ENCODE measurements at regions not wholly inside any gene's neighbourhood (a gene's known extent, or its start where the extent isn't known, plus 50 kb on each side); places are given as distances from the start of the nearest gene placed in this dataset.
A peak's percentile ranks its signal among the peaks of the same experiment; 100 is the strongest.

- Histone ChIP-seq H3K9me3 (no peaks in the 10 kb centered on the region), H3K4me1 (no peaks in the 10 kb centered on the region), H3K4me3 (ENCODE audit: low read depth, low read length) (no peak overlapping the region), H3K36me3 (ENCODE audit: control insufficient read depth, insufficient read depth, low read length) (no peaks in the 10 kb centered on the region), H3K27me3 (replicated peaks; ENCODE audit: control insufficient read depth, insufficient read depth, low read length) (no peaks in the 10 kb centered on the region)
- CTCF ChIA-PET = interaction anchor here (1.1 kb wide), 1 partner anchor 368 kb away, joined by 5 read pairs; no protein-coding TSS in a partner anchor
- TF ChIP-seq, protein P1, sequence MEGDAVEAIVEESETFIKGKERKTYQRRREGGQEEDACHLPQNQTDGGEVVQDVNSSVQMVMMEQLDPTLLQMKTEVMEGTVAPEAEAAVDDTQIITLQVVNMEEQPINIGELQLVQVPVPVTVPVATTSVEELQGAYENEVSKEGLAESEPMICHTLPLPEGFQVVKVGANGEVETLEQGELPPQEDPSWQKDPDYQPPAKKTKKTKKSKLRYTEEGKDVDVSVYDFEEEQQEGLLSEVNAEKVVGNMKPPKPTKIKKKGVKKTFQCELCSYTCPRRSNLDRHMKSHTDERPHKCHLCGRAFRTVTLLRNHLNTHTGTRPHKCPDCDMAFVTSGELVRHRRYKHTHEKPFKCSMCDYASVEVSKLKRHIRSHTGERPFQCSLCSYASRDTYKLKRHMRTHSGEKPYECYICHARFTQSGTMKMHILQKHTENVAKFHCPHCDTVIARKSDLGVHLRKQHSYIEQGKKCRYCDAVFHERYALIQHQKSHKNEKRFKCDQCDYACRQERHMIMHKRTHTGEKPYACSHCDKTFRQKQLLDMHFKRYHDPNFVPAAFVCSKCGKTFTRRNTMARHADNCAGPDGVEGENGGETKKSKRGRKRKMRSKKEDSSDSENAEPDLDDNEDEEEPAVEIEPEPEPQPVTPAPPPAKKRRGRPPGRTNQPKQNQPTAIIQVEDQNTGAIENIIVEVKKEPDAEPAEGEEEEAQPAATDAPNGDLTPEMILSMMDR (IDR thresholded peaks at IDR 0.05; ENCODE audit: insufficient read depth in 1 of 2, low read depth in 1 of 2, low read length in 1 of 2, severe bottlenecking in 1 of 2, unreplicated experiment in 1 of 2) = no peak
- POLR2A ChIA-PET = no interaction called here
- Mint-ChIP-seq H3K27me3 (ENCODE audit: insufficient read depth, unreplicated experiment) (peaks cover 3% of the 10 kb centered on the region), H3K4me1 (ENCODE audit: low read depth, unreplicated experiment) (peaks cover 7% of the 10 kb centered on the region), H3K36me3 (ENCODE audit: insufficient read depth, unreplicated experiment) (no peaks in the 10 kb centered on the region), H3K27ac (ENCODE audit: unreplicated experiment) (no peak overlapping the region), H3K4me3 (ENCODE audit: unreplicated experiment) (no peak overlapping the region), H3K9me3 (ENCODE audit: unreplicated experiment) (no peaks in the 10 kb centered on the region)
- BruUV-seq (replicated peaks) = no TSS peak
- intact Hi-C loops (cut with micrococcal nuclease; ENCODE audit: unreplicated experiment) = no loop called here
- DNase-seq = no peak
These were observed 115.7 kb downstream of the CCDC71L start for GRCh38 chr7:106545275-106545674.

DNA sequence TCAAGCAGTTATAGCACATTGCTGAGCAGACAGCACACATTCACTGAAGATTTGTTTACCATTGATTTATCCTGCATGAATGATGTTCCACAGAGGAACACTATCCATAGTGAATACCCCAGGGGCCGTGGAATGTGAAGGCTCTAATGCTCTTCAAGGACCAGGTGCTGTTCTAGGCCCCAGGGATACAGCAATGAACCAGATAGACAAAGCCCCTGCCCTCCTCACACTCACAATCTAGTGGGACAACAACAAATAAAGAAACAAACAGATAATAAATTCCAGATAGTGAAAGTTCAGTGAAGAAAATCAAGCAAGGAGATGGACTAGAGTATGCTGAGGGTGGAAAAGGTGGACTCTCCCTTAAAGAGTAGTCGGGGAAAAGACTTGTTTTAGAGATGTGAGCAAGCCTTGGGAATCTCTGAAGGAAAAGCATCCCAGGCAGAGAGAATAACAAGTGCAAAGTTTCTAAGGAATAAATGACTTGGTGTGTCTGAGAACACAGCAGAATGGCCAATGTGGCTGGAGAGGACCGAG, 117.7 kb downstream of the CCDC71L start:
- H3K9me3 ChIP-seq = no peaks in the 10 kb centered on the region
- no peak overlapping the region for H3K4me3 Mint-ChIP-seq (ENCODE audit: unreplicated experiment)
- H3K36me3 Mint-ChIP-seq (ENCODE audit: insufficient read depth, unreplicated experiment) = no peaks in the 10 kb centered on the region
- no peaks in the 10 kb centered on the region for H3K4me1 ChIP-seq
- DNase-seq = no peak
- no peak overlapping the region for H3K4me3 ChIP-seq (ENCODE audit: low read depth, low read length)
- no peaks in the 10 kb centered on the region for H3K36me3 ChIP-seq (ENCODE audit: control insufficient read depth, insufficient read depth, low read length)
- TF ChIP-seq, protein P1 (IDR thresholded peaks at IDR 0.05; ENCODE audit: insufficient read depth in 1 of 2, low read depth in 1 of 2, low read length in 1 of 2, severe bottlenecking in 1 of 2, unreplicated experiment in 1 of 2) = no peak
- BruUV-seq (replicated peaks) = no TSS peak
- ChIA-PET POLR2A (no interaction called here), CTCF (interaction anchor here (0.6 to 1.8 kb wide), 15 partner anchors 12 to 1021 kb away, joined by 3 to 37 read pairs (median 4); partner anchors contain the start of genes CCDC71L and NAMPT)
- H3K27me3 Mint-ChIP-seq (ENCODE audit: insufficient read depth, unreplicated experiment) = peaks cover 6% of the 10 kb centered on the region
- H3K9me3 Mint-ChIP-seq (ENCODE audit: unreplicated experiment) = no peaks in the 10 kb centered on the region
- peaks cover 7% of the 10 kb centered on the region for H3K4me1 Mint-ChIP-seq (ENCODE audit: low read depth, unreplicated experiment)
- intact Hi-C loops (cut with micrococcal nuclease; ENCODE audit: unreplicated experiment) = loop anchor here (2.0 kb wide), 1 partner anchor 118 kb away; the partner anchor contains the start of gene CCDC71L
- H3K27me3 ChIP-seq (replicated peaks; ENCODE audit: control insufficient read depth, insufficient read depth, low read length) = no peaks in the 10 kb centered on the region; the same call in 1 of the 2 replicates
- no peak overlapping the region for H3K27ac Mint-ChIP-seq (ENCODE audit: unreplicated experiment)

DNA sequence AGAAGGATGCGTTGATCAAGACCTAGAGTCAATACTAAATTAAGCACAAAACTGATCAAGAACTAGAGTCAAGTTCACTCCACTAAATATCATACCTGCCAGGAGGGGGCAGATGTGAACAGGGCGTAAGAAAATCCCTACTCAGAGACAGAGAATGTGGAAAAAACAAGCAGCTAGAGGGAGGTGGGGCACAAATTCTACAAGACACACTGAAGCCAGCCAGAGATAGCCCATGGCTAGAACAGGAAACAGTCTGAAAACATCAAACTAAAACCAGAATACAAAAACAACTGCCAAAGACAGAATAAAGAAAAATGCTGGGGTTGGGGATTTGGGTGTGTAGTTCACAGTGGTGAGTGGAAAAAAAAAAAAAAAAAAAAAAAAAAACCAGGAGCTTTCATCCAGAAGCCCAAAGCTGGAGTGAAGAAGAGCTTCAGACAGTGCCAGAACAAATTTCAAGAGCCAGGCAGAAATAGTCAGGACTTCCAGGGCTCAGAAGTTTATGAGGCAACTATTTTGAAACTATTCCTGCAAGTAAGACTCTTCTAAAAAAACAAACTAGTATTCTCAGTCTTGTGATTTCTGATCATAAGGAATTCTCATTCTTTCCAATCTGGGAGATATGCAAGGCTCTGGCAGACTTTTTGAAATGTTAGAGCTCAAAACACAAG, 118.3 kb downstream of the CCDC71L start:
- no peaks in the 10 kb centered on the region for H3K36me3 ChIP-seq (ENCODE audit: control insufficient read depth, insufficient read depth, low read length)
- H3K4me3 Mint-ChIP-seq (ENCODE audit: unreplicated experiment) = no peak overlapping the region
- H3K36me3 Mint-ChIP-seq (ENCODE audit: insufficient read depth, unreplicated experiment) = no peaks in the 10 kb centered on the region
- H3K4me1 ChIP-seq = no peaks in the 10 kb centered on the region
- peaks cover 4% of the 10 kb centered on the region for H3K27me3 Mint-ChIP-seq (ENCODE audit: insufficient read depth, unreplicated experiment)
- CTCF ChIA-PET = interaction anchor here (0.6 to 1.8 kb wide), 15 partner anchors 11 to 1022 kb away, joined by 3 to 37 read pairs (median 4); partner anchors contain the start of genes CCDC71L and NAMPT
- TF ChIP-seq, protein P1 (IDR thresholded peaks at IDR 0.05; ENCODE audit: insufficient read depth in 1 of 2, low read depth in 1 of 2, low read length in 1 of 2, severe bottlenecking in 1 of 2, unreplicated experiment in 1 of 2) = peak; percentile 68 to 76
- H3K27ac Mint-ChIP-seq (ENCODE audit: unreplicated experiment) = no peak overlapping the region
- H3K9me3 Mint-ChIP-seq (ENCODE audit: unreplicated experiment) = no peaks in the 10 kb centered on the region
- no peaks in the 10 kb centered on the region for H3K9me3 ChIP-seq
- peaks cover 7% of the 10 kb centered on the region for H3K4me1 Mint-ChIP-seq (ENCODE audit: low read depth, unreplicated experiment)
- POLR2A ChIA-PET = no interaction called here
- BruUV-seq (replicated peaks) = no TSS peak
- no peaks in the 10 kb centered on the region; the same call in 1 of the 2 replicates for H3K27me3 ChIP-seq (replicated peaks; ENCODE audit: control insufficient read depth, insufficient read depth, low read length)
- no peak overlapping the region for H3K4me3 ChIP-seq (ENCODE audit: low read depth, low read length)
- DNase-seq = peak; percentile 57 to 68
- intact Hi-C loops (cut with micrococcal nuclease; ENCODE audit: unreplicated experiment) = loop anchor here (1.0 to 2.0 kb wide), 4 partner anchors 118 to 365 kb away; partner anchors contain the start of gene CCDC71L

All from Caco-2 (cell line).